ENCODE measurements at regions not wholly inside any gene's neighbourhood (a gene's known extent, or its start where the extent isn't known, plus 50 kb on each side); places are given as distances from the start of the nearest gene placed in this dataset.

GRCh38 chr18:39793609-39794008 is 2161.4 kb upstream of the PIK3C3 start (continued):
- TF ChIP-seq ZBTB40 (IDR thresholded peaks at IDR 0.05; ENCODE audit: borderline replicate concordance), result no peak
- no peak for TF ChIP-seq SRF (IDR thresholded peaks at IDR 0.05; ENCODE audit: low read depth in 2 of 2, low read length in 2 of 2)
- no peak for TF ChIP-seq POLR2AphosphoS5 (IDR thresholded peaks at IDR 0.05; ENCODE audit: low read length)
- no peak for TF ChIP-seq FOXK2 (IDR thresholded peaks at IDR 0.05)

- in situ Hi-C loops (cut with MboI), result no loop called here
Measured at GRCh38 chr18:39788383-39788782, 2166.7 kb upstream of the PIK3C3 start.

More at GRCh38 chr18:39788383-39788782, 2166.7 kb upstream of the PIK3C3 start:
- Histone ChIP-seq H2AFZ (ENCODE audit: control insufficient read depth, low read depth, low read length) (no peak overlapping the region), H3K4me2 (ENCODE audit: control insufficient read depth, insufficient read depth) (no peak overlapping the region), H3K27ac (ENCODE audit: control insufficient read depth, insufficient read depth) (no peak overlapping the region), H3K9me3 (replicated peaks; ENCODE audit: control insufficient read depth, insufficient read depth, low read length) (no peaks in the 10 kb centered on the region), H3K79me2 (ENCODE audit: control insufficient read depth, insufficient read depth, low read length) (no peaks in the 10 kb centered on the region), H3K36me3 (ENCODE audit: control insufficient read depth in 2 of 2, insufficient read depth in 2 of 2, low read length in 1 of 2) (no peaks in the 10 kb centered on the region), H4K20me1 (ENCODE audit: control insufficient read depth, insufficient read depth) (no peaks in the 10 kb centered on the region), H3K27me3 (replicated peaks in 1 of 2; ENCODE audit: control insufficient read depth in 2 of 2, insufficient read depth in 2 of 2, low read length in 1 of 2) (no peaks in the 10 kb centered on the region), H3K9ac (ENCODE audit: control insufficient read depth, insufficient read depth, low read length) (no peak overlapping the region), H3K4me1 (ENCODE audit: control insufficient read depth, insufficient read depth, low read length) (no peaks in the 10 kb centered on the region), H3K4me3 (no peak overlapping the region)
- ATAC-seq, result no peak
- no peak for DNase-seq (ENCODE audit: low read depth, low spot score)
- RAD21 ChIA-PET (ENCODE audit: unreplicated experiment), result no interaction called here
- 3% methylated on average over 1 of the region's 1 CpG for WGBS (ENCODE audit: insufficient coverage, insufficient replicate concordance, low lambda C conversion rate, missing lambda C conversion rate)
- CTCF ChIA-PET, result no interaction called here
- SMC1A ChIA-PET (ENCODE audit: uncharacterized antibody, unreplicated experiment), result no interaction called here
- POLR2A ChIA-PET, result no interaction called here
- FAIRE-seq, result no peak
- TF ChIP-seq SMAD5 (IDR thresholded peaks at IDR 0.05; ENCODE audit: low read depth) (no peak), NKRF (conservative IDR thresholded peaks at IDR 0.05) (no peak), BMI1 (IDR thresholded peaks at IDR 0.05; ENCODE audit: borderline replicate concordance) (no peak), FOS (IDR thresholded peaks at IDR 0.05; ENCODE audit: borderline replicate concordance, extremely low read depth, insufficient read length) (no peak)
- intact Hi-C loops (cut with micrococcal nuclease; ENCODE audit: unreplicated experiment), result no loop called here
- no TSS peak for BruUV-seq (replicated peaks)

All from GM12878 (cell line).